IMR-90 (cell line): ENCODE measurements at regions not wholly inside any gene's neighbourhood (a gene's known extent, or its start where the extent isn't known, plus 50 kb on each side); places are given as distances from the start of the nearest gene placed in this dataset.

Source experiments
- ATAC-seq: fragments of 200-7000 bp; cut with Tn5 transposase; 2 replicates; pipeline ENCODE4 v1.9.1; 2020; ENCODE audit warnings: low read depth, mild to moderate bottlenecking, moderate library complexity
- BruUV-seq: library from RNA; stranded (reverse); fragments of 400-500 nt; replicated peaks from 2 replicates; lab custom pipeline; 2021; lab: Mats Ljungman, UMichigan
- CTCF ChIA-PET: fragments of 300-600 bp; formaldehyde crosslinking; extraction: SDS; loops from one replicate; lab custom pipeline; 2021; ENCODE audit warnings: antibody characterized with exemption; lab: Yijun Ruan, JAX
- POLR2A ChIA-PET: fragments of 300-600 bp; sonication (Branson Sonifier 250); formaldehyde crosslinking; loops from one replicate; lab custom pipeline; 2022; ENCODE audit warnings: antibody characterized with exemption; ENCODE audit not compliant: unreplicated experiment; lab: Charles Lee
- DNase-seq: peaks from one replicate; pipeline ENCODE4 v3.0.0; 2013
- H2AFZ ChIP-seq: replicated peaks from 2 replicates; pipeline ENCODE3; 2013; ENCODE audit warnings: low read length, mild to moderate bottlenecking; ENCODE audit not compliant: poor library complexity
- H2AK5ac ChIP-seq: 2 replicates; pipeline ENCODE4 v1.6.1; 2013; ENCODE audit warnings: low read depth, low read length, inconsistent platforms
- H2AK9ac ChIP-seq: replicated peaks from 2 replicates; pipeline ENCODE3; 2013; ENCODE audit warnings: mild to moderate bottlenecking, low read depth, low read length, moderate library complexity; ENCODE audit not compliant: poor library complexity
- H2BK120ac ChIP-seq: 2 replicates; pipeline ENCODE4 v1.6.1; 2013; ENCODE audit warnings: low read depth, low read length, inconsistent platforms
- H2BK15ac ChIP-seq: 3 replicates; pipeline ENCODE4 v1.6.1; 2013; ENCODE audit warnings: low read depth, low read length, inconsistent platforms
- H2BK20ac ChIP-seq: 2 replicates; pipeline ENCODE4 v1.6.1; 2013; ENCODE audit warnings: low read depth, mild to moderate bottlenecking, inconsistent platforms, low read length, moderate library complexity
- H2BK5ac ChIP-seq: 2 replicates; pipeline ENCODE4 v1.6.1; 2013; ENCODE audit warnings: mild to moderate bottlenecking, low read depth, low read length, inconsistent platforms; ENCODE audit not compliant: poor library complexity, severe bottlenecking
- H3K14ac ChIP-seq: replicated peaks from 2 replicates; pipeline ENCODE4 v1.6.1; 2013; ENCODE audit warnings: low read depth, low read length, inconsistent platforms
- H3K18ac ChIP-seq: 2 replicates; pipeline ENCODE4 v1.6.1; 2013; ENCODE audit warnings: low read depth, low read length, control low read depth
- H3K23ac ChIP-seq: 2 replicates; pipeline ENCODE4 v1.6.1; 2013; ENCODE audit warnings: low read depth, low read length, inconsistent platforms
- H3K27ac ChIP-seq: 2 replicates; pipeline ENCODE4 v1.5.1; 2013; ENCODE audit warnings: mild to moderate bottlenecking, control low read depth, low read length; ENCODE audit not compliant: insufficient read depth
- H3K27me3 ChIP-seq: 2 replicates; pipeline ENCODE4 v1.6.1; 2013; ENCODE audit warnings: low read length; ENCODE audit not compliant: control insufficient read depth, insufficient read depth
- H3K36me3 ChIP-seq: 2 replicates; pipeline ENCODE4 v1.6.1; 2013; ENCODE audit warnings: low read length, mixed read lengths; ENCODE audit not compliant: control insufficient read depth, insufficient read depth
- H3K4ac ChIP-seq: 2 replicates; pipeline ENCODE4 v1.6.1; 2013; ENCODE audit warnings: low read depth, low read length, inconsistent platforms
- H3K4me1 ChIP-seq: 2 replicates; pipeline ENCODE4 v1.6.1; 2013; ENCODE audit warnings: low read length, mixed read lengths; ENCODE audit not compliant: control insufficient read depth, insufficient read depth
- H3K4me2 ChIP-seq: 2 replicates; pipeline ENCODE4 v1.6.1; 2013; ENCODE audit warnings: low read depth, mild to moderate bottlenecking, control low read depth, low read length, moderate library complexity
- H3K4me3 ChIP-seq: 2 replicates; pipeline ENCODE4 v1.5.1; 2013; ENCODE audit warnings: low read depth, mild to moderate bottlenecking, control low read depth, low read length, moderate library complexity; ENCODE audit not compliant: insufficient read depth
- H3K56ac ChIP-seq: 2 replicates; pipeline ENCODE4 v1.6.1; 2013; ENCODE audit warnings: low read length, inconsistent platforms; ENCODE audit not compliant: insufficient read depth; ENCODE audit errors: extremely low read depth
- H3K79me1 ChIP-seq, 2 experiments: 2 replicates each; pipeline ENCODE4 v1.6.1; 2013; ENCODE audit warnings: low read length in 2 of 2, inconsistent platforms in 1 of 2, low read depth in 1 of 2
- H3K9ac ChIP-seq: 2 replicates; pipeline ENCODE4 v1.6.1; 2013; ENCODE audit warnings: low read depth, low read length, control low read depth
- H3K9me1 ChIP-seq: 2 replicates; pipeline ENCODE4 v1.6.1; 2013; ENCODE audit warnings: low read length, inconsistent platforms; ENCODE audit not compliant: insufficient read depth
- H3K9me3 ChIP-seq: 2 replicates; pipeline ENCODE4 v1.6.1; 2013; ENCODE audit warnings: low read length; ENCODE audit not compliant: control insufficient read depth, insufficient read depth
- H4K20me1 ChIP-seq: 2 replicates; pipeline ENCODE4 v1.6.1; 2013; ENCODE audit warnings: low read length, inconsistent platforms; ENCODE audit not compliant: insufficient read depth
- H4K5ac ChIP-seq: 2 replicates; pipeline ENCODE4 v1.6.1; 2013; ENCODE audit warnings: mild to moderate bottlenecking, low read depth, low read length, control low read depth
- H4K8ac ChIP-seq, 2 experiments: 2 replicates each; pipeline ENCODE4 v1.6.1; 2013; ENCODE audit warnings: low read depth in 2 of 2, low read length in 2 of 2, control low read depth in 1 of 2, inconsistent platforms in 1 of 2
- H4K91ac ChIP-seq: 2 replicates; pipeline ENCODE4 v1.6.1; 2013; ENCODE audit warnings: low read depth, low read length, inconsistent platforms; ENCODE audit not compliant: insufficient read depth
- BHLHE40 ChIP-seq: fragments of 150-350 bp; IDR thresholded peaks from 2 replicates; pipeline ENCODE4 v1.6.1; 2016; ENCODE audit warnings: mild to moderate bottlenecking, low read depth, low read length
- CEBPB ChIP-seq: IDR thresholded peaks from 2 replicates; pipeline ENCODE4 v1.6.1; 2012; ENCODE audit warnings: low read depth, low read length, improper control_type of control experiment
- CHD1 ChIP-seq: IDR thresholded peaks from 2 replicates; pipeline ENCODE4 v1.6.1; 2012; ENCODE audit warnings: low read depth, low read length, improper control_type of control experiment
- FOS ChIP-seq: fragments of 150-350 bp; IDR thresholded peaks from 2 replicates; pipeline ENCODE4 v1.6.1; 2016; ENCODE audit warnings: low read depth, low read length
- MXI1 ChIP-seq: IDR thresholded peaks from 2 replicates; pipeline ENCODE4 v1.6.1; 2012; ENCODE audit warnings: low read depth, mild to moderate bottlenecking, low read length, moderate library complexity, borderline replicate concordance
- NFE2L2 ChIP-seq: fragments of 150-350 bp; IDR thresholded peaks from 2 replicates; pipeline ENCODE4 v1.6.1; 2016; ENCODE audit warnings: low read depth, mild to moderate bottlenecking, low read length
- RAD21 ChIP-seq: IDR thresholded peaks from 2 replicates; pipeline ENCODE4 v1.6.1; 2012; ENCODE audit warnings: low read length, improper control_type of control experiment
- RCOR1 ChIP-seq: IDR thresholded peaks from 2 replicates; pipeline ENCODE4 v1.6.1; 2012; ENCODE audit warnings: mild to moderate bottlenecking, low read length, improper control_type of control experiment; ENCODE audit not compliant: insufficient replicate concordance
- RFX5 ChIP-seq: IDR thresholded peaks from 2 replicates; pipeline ENCODE4 v1.8.0; 2012; ENCODE audit warnings: low read depth, mild to moderate bottlenecking, low read length, moderate library complexity
- SMC3 ChIP-seq: fragments of 150-350 bp; IDR thresholded peaks from 2 replicates; pipeline ENCODE4 v1.6.1; 2016; ENCODE audit warnings: low read depth, mild to moderate bottlenecking, antibody characterized with exemption, low read length, moderate library complexity
- WGBS, 2 experiments: methylation state at CpG; one replicate each; pipeline versions ENCODE4 v1.1.5 to v1.1.7; 2013; ENCODE audit warnings: missing lambda C conversion rate in 2 of 2; ENCODE audit not compliant: insufficient read length in 1 of 2; ENCODE audit errors: extremely low coverage in 2 of 2; 5-methylcytosine and 5-hydroxymethylcytosine counted together
- dilution Hi-C: fragments of 300-500 bp; cut with HindIII; formaldehyde crosslinking; loops from one replicate; pipeline ENCODE4 v1.14.3; 2018; ENCODE audit warnings: low sequenced_read_pairs; ENCODE audit not compliant: unreplicated experiment
- in situ Hi-C: fragments of 300-500 bp; cut with MboI; formaldehyde crosslinking; loops from 3 replicates; pipeline ENCODE4 v1.14.3; 2019; ENCODE audit warnings: low sequenced_read_pairs, inconsistent platforms, mixed read lengths
- intact Hi-C: fragments of 100-400 bp; cut with micrococcal nuclease; formaldehyde crosslinking; loops from 2 replicates; pipeline ENCODE4 v1.10.0; 2022
- TF ChIP-seq, protein P1 (sequence below): conservative IDR thresholded peaks from 2 replicates; pipeline ENCODE4 v1.5.1; 2012; ENCODE audit warnings: mild to moderate bottlenecking, low read depth, low read length, improper control_type of control experiment
- TF ChIP-seq, protein P2 (sequence below): fragments of 150-350 bp; IDR thresholded peaks from 2 replicates; pipeline ENCODE4 v1.6.1; 2016; ENCODE audit warnings: low read depth, mild to moderate bottlenecking, low read length, moderate library complexity, borderline replicate concordance
- TF ChIP-seq, protein P3 (sequence below): fragments of 150-350 bp; IDR thresholded peaks from 2 replicates; pipeline ENCODE4 v1.6.1; 2017; ENCODE audit warnings: mild to moderate bottlenecking, antibody characterized with exemption, low read length, low read depth

DNA sequence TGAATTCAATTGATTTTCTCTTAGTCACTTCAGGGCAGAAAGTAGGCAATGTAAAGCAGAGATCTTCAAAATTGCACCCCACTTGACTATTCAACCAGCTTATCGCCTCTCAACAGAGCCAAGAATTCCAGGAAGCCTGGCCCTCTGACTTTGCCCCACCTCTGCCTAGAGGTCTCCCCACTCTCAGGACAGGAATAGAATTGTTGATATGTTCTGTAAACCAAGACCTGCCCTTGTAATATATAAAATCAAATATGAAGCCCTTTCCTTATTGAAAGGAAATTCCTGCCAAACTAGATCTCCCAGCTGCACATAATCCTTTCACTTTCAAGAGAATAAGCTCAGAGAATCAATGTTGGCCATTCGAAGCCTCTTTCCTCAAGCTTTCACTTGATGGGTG, 116.1 kb upstream of the DPT start:
- no peaks in the 10 kb centered on the region for H3K9me3 ChIP-seq
- no peak overlapping the region for H2BK20ac ChIP-seq
- no peak overlapping the region for H2BK15ac ChIP-seq
- H2BK120ac ChIP-seq = no peak overlapping the region
- dilution Hi-C loops = no loop called here
- H3K4ac ChIP-seq = no peak overlapping the region
- H3K4me1 ChIP-seq = no peaks in the 10 kb centered on the region
- no peak for DNase-seq
- no peak overlapping the region for H3K4me3 ChIP-seq
- no peak overlapping the region for H4K8ac ChIP-seq
- CTCF ChIA-PET = no interaction called here
- no peak overlapping the region for H4K91ac ChIP-seq
- no peaks in the 10 kb centered on the region for H3K36me3 ChIP-seq
- no peak overlapping the region for H3K4me2 ChIP-seq
- in situ Hi-C loops = no loop called here
- ATAC-seq = no peak
- no peak overlapping the region for H4K5ac ChIP-seq
- no peak overlapping the region for H2BK5ac ChIP-seq
- no peak overlapping the region for H3K18ac ChIP-seq
- intact Hi-C loops = no loop called here
- WGBS, 2 experiments = no CpG with 5 or more reads among the region's 2 CpGs
- H3K56ac ChIP-seq = no peak overlapping the region
- TF ChIP-seq, protein P1, sequence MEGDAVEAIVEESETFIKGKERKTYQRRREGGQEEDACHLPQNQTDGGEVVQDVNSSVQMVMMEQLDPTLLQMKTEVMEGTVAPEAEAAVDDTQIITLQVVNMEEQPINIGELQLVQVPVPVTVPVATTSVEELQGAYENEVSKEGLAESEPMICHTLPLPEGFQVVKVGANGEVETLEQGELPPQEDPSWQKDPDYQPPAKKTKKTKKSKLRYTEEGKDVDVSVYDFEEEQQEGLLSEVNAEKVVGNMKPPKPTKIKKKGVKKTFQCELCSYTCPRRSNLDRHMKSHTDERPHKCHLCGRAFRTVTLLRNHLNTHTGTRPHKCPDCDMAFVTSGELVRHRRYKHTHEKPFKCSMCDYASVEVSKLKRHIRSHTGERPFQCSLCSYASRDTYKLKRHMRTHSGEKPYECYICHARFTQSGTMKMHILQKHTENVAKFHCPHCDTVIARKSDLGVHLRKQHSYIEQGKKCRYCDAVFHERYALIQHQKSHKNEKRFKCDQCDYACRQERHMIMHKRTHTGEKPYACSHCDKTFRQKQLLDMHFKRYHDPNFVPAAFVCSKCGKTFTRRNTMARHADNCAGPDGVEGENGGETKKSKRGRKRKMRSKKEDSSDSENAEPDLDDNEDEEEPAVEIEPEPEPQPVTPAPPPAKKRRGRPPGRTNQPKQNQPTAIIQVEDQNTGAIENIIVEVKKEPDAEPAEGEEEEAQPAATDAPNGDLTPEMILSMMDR = no peak
- TF ChIP-seq, protein P2, sequence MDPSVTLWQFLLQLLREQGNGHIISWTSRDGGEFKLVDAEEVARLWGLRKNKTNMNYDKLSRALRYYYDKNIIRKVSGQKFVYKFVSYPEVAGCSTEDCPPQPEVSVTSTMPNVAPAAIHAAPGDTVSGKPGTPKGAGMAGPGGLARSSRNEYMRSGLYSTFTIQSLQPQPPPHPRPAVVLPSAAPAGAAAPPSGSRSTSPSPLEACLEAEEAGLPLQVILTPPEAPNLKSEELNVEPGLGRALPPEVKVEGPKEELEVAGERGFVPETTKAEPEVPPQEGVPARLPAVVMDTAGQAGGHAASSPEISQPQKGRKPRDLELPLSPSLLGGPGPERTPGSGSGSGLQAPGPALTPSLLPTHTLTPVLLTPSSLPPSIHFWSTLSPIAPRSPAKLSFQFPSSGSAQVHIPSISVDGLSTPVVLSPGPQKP = no peak
- no peak for TF ChIP-seq CHD1
- TF ChIP-seq RCOR1 = no peak
- TF ChIP-seq CEBPB = no peak
- TF ChIP-seq FOS = no peak
- no peak for TF ChIP-seq BHLHE40
- TF ChIP-seq RFX5 = no peak
- TF ChIP-seq MXI1 = no peak
- TF ChIP-seq SMC3 = no peak
- no peak for TF ChIP-seq RAD21
- TF ChIP-seq, protein P3, sequence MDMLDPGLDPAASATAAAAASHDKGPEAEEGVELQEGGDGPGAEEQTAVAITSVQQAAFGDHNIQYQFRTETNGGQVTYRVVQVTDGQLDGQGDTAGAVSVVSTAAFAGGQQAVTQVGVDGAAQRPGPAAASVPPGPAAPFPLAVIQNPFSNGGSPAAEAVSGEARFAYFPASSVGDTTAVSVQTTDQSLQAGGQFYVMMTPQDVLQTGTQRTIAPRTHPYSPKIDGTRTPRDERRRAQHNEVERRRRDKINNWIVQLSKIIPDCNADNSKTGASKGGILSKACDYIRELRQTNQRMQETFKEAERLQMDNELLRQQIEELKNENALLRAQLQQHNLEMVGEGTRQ = no peak
- TF ChIP-seq NFE2L2 = no peak
- BruUV-seq = no TSS peak
- POLR2A ChIA-PET = no interaction called here
- H3K9ac ChIP-seq = no peak overlapping the region
- no peak overlapping the region for H3K14ac ChIP-seq
- no peak overlapping the region for H3K23ac ChIP-seq
- no peaks in the 10 kb centered on the region for H3K79me1 ChIP-seq
- H3K9me1 ChIP-seq = no peaks in the 10 kb centered on the region
- no peak overlapping the region for H3K27ac ChIP-seq
- H2AFZ ChIP-seq = no peak overlapping the region
- H3K27me3 ChIP-seq = no peaks in the 10 kb centered on the region
- H4K20me1 ChIP-seq = no peaks in the 10 kb centered on the region
- H2AK5ac ChIP-seq = no peak overlapping the region
- no peak overlapping the region for H2AK9ac ChIP-seq
